Testis (tissue), 2 donors: ENCODE measurements at regions not wholly inside any gene's neighbourhood (a gene's known extent, or its start where the extent isn't known, plus 50 kb on each side); places are given as distances from the start of the nearest gene placed in this dataset.

Experiments used
- POLR2A ChIP-seq: fragments of 450-650 bp; IDR thresholded peaks from one replicate; pipeline ENCODE4 v1.6.1; 2017; ENCODE audit warnings: antibody characterized with exemption, mild to moderate bottlenecking, moderate library complexity
- TF ChIP-seq, protein P1 (sequence below), 3 experiments: fragments of 450-650 bp in 2 of 3; fragments of 200-600 bp in 1 of 3; sonication (generic) in 1 of 3; IDR thresholded peaks; one replicate each; pipeline ENCODE4 v1.5.1; 2016 to 2019; ENCODE audit warnings: antibody characterized with exemption in 3 of 3, mild to moderate bottlenecking in 2 of 3, moderate library complexity in 1 of 3

DNA sequence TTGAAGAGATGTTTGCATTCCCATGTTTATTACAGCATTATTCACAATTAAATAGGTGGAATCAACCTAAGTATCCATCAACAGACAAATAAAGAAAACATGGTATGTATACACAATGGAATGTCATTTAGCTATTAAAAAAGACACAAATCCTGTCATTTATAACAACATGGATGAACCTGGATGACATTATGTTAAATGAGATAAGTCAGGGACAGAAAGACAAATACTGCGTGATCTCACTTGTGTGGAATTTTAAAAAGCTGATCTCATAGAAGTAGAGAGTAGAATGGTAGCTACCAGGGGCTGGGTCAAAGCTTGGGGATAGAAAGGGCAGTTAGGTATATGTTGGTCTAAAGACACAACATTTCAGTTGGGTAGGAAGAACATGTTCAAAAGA, 376.3 kb downstream of the EPHA4 start:
- no peak for TF ChIP-seq POLR2A
- TF ChIP-seq, protein P1, sequence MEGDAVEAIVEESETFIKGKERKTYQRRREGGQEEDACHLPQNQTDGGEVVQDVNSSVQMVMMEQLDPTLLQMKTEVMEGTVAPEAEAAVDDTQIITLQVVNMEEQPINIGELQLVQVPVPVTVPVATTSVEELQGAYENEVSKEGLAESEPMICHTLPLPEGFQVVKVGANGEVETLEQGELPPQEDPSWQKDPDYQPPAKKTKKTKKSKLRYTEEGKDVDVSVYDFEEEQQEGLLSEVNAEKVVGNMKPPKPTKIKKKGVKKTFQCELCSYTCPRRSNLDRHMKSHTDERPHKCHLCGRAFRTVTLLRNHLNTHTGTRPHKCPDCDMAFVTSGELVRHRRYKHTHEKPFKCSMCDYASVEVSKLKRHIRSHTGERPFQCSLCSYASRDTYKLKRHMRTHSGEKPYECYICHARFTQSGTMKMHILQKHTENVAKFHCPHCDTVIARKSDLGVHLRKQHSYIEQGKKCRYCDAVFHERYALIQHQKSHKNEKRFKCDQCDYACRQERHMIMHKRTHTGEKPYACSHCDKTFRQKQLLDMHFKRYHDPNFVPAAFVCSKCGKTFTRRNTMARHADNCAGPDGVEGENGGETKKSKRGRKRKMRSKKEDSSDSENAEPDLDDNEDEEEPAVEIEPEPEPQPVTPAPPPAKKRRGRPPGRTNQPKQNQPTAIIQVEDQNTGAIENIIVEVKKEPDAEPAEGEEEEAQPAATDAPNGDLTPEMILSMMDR (IDR thresholded peaks at IDR 0.05), result no peak
